ENCODE measurements at regions not wholly inside any gene's neighbourhood (a gene's known extent, or its start where the extent isn't known, plus 50 kb on each side); places are given as distances from the start of the nearest gene placed in this dataset.

DNA sequence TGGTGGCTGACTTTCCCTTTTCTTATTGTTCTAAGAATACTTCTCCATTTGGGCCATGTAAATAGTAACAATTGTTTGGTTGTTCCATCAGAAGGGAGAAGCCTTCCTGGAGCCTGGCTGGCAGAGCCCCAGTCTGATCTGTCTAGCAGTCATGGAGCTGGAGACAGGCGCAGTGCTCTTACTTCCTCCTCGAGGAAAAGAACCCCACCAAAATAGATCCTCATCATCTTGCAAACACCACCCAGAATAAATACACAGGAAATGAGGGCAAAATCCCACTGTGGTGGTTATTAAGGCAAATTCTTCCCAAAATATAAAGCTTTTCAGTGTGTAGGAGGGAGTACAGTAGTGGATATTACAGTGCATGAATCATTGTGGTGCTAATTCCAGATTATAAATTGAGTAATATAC lies 195.1 kb upstream of the SGK1 start:
- TF ChIP-seq, protein P1, sequence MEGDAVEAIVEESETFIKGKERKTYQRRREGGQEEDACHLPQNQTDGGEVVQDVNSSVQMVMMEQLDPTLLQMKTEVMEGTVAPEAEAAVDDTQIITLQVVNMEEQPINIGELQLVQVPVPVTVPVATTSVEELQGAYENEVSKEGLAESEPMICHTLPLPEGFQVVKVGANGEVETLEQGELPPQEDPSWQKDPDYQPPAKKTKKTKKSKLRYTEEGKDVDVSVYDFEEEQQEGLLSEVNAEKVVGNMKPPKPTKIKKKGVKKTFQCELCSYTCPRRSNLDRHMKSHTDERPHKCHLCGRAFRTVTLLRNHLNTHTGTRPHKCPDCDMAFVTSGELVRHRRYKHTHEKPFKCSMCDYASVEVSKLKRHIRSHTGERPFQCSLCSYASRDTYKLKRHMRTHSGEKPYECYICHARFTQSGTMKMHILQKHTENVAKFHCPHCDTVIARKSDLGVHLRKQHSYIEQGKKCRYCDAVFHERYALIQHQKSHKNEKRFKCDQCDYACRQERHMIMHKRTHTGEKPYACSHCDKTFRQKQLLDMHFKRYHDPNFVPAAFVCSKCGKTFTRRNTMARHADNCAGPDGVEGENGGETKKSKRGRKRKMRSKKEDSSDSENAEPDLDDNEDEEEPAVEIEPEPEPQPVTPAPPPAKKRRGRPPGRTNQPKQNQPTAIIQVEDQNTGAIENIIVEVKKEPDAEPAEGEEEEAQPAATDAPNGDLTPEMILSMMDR (IDR thresholded peaks at IDR 0.05) = no peak
- TF ChIP-seq POLR2A (IDR thresholded peaks at IDR 0.05) = no peak
